ENCODE measurements at regions not wholly inside any gene's neighbourhood (a gene's known extent, or its start where the extent isn't known, plus 50 kb on each side); places are given as distances from the start of the nearest gene placed in this dataset.

- no peaks in the 10 kb centered on the region for H3K9me3 ChIP-seq
- DNase-seq (no peak), ATAC-seq (ENCODE audit: low FRiP score in 2 of 2) (no peak)
- no peaks in the 10 kb centered on the region for H3K27me3 ChIP-seq
- TF ChIP-seq EP300 (IDR thresholded peaks at IDR 0.05) (no peak), CTCF (IDR thresholded peaks at IDR 0.05) (no peak), POLR2AphosphoS5 (IDR thresholded peaks at IDR 0.05) (no peak), POLR2A (IDR thresholded peaks at IDR 0.05) (no peak)
- H3K4me1 ChIP-seq: no peaks in the 10 kb centered on the region
- 82 to 85% methylated on average over 1 of the region's 1 CpG for WGBS, 2 donors
- H3K36me3 ChIP-seq: no peaks in the 10 kb centered on the region
- H3K4me3 ChIP-seq: no peak overlapping the region
- H3K27ac ChIP-seq: no peak overlapping the region
Measured at GRCh38 chr5:22985446-22985845, 132.3 kb upstream of the CDH12 start.

GRCh38 chr5:22970956-22971618 lies 117.9 kb upstream of the CDH12 start:
- Histone ChIP-seq H3K27me3 (no peaks in the 10 kb centered on the region), H3K36me3 (no peaks in the 10 kb centered on the region), H3K4me1 (no peaks in the 10 kb centered on the region), H3K27ac (no peak overlapping the region), H3K4me3 (no peak overlapping the region), H3K9me3 (peaks cover 0 to 3% (median 3%) of the 10 kb centered on the region in 4 donors)
- TF ChIP-seq CTCF (IDR thresholded peaks at IDR 0.05): no peak
- TF ChIP-seq POLR2AphosphoS5 (IDR thresholded peaks at IDR 0.05): no peak
- TF ChIP-seq EP300 (IDR thresholded peaks at IDR 0.05): no peak
- TF ChIP-seq POLR2A (IDR thresholded peaks at IDR 0.05): no peak
- ATAC-seq (ENCODE audit: low FRiP score in 2 of 2) (peak in 1 of 2 donors; percentile 51), DNase-seq (no peak)
- WGBS, 2 donors: 80% methylated on average over 8 of the region's 8 CpGs; no CpG with 5 or more reads in 1 of the 2 donors

GRCh38 chr5:22970491-22970890 lies 117.3 kb upstream of the CDH12 start:
- Histone ChIP-seq H3K27me3 (no peaks in the 10 kb centered on the region), H3K4me3 (no peak overlapping the region), H3K27ac (no peak overlapping the region), H3K9me3 (peaks cover 0 to 3% (median 3%) of the 10 kb centered on the region in 4 donors), H3K36me3 (no peaks in the 10 kb centered on the region), H3K4me1 (no peaks in the 10 kb centered on the region)
- no peak for ATAC-seq (ENCODE audit: low FRiP score in 2 of 2)
- TF ChIP-seq CTCF (IDR thresholded peaks at IDR 0.05) (no peak), EP300 (IDR thresholded peaks at IDR 0.05) (no peak)
- 64 to 67% methylated on average over 4 to 5 of the region's 5 CpGs for WGBS, 2 donors
- no peak for DNase-seq

- Histone ChIP-seq H3K4me1 (no peaks in the 10 kb centered on the region), H3K27ac (no peak overlapping the region), H3K36me3 (no peaks in the 10 kb centered on the region), H3K27me3 (no peaks in the 10 kb centered on the region), H3K9me3 (peaks cover 0 to 3% (median 3%) of the 10 kb centered on the region in 4 donors), H3K4me3 (no peak overlapping the region)
- WGBS, 2 donors: 87 to 94% methylated on average over 2 of the region's 2 CpGs
- no peak for DNase-seq
- ATAC-seq (ENCODE audit: low FRiP score in 2 of 2): no peak
- no peak for TF ChIP-seq CTCF (IDR thresholded peaks at IDR 0.05)
- TF ChIP-seq POLR2AphosphoS5 (IDR thresholded peaks at IDR 0.05): no peak
- TF ChIP-seq EP300 (IDR thresholded peaks at IDR 0.05): no peak
- no peak for TF ChIP-seq POLR2A (IDR thresholded peaks at IDR 0.05)
Measured at GRCh38 chr5:22968386-22968785, 115.2 kb upstream of the CDH12 start.

- ATAC-seq (ENCODE audit: low FRiP score in 2 of 2) (no peak), DNase-seq (no peak)
- TF ChIP-seq POLR2AphosphoS5 (IDR thresholded peaks at IDR 0.05) (no peak), POLR2A (IDR thresholded peaks at IDR 0.05) (no peak), CTCF (IDR thresholded peaks at IDR 0.05) (no peak), EP300 (IDR thresholded peaks at IDR 0.05) (no peak)
- H3K4me3 ChIP-seq: no peak overlapping the region
- H3K27ac ChIP-seq: no peak overlapping the region
- WGBS, 2 donors: 57 to 63% methylated on average over 1 of the region's 1 CpG
- H3K4me1 ChIP-seq: no peaks in the 10 kb centered on the region
- no peaks in the 10 kb centered on the region for H3K27me3 ChIP-seq
- peaks cover 0 to 3% (median 3%) of the 10 kb centered on the region in 4 donors for H3K9me3 ChIP-seq
- no peaks in the 10 kb centered on the region for H3K36me3 ChIP-seq
Measured at GRCh38 chr5:22965960-22966359, 112.8 kb upstream of the CDH12 start.
